Muscle of arm (tissue), 1 donor: ENCODE measurements at regions not wholly inside any gene's neighbourhood (a gene's known extent, or its start where the extent isn't known, plus 50 kb on each side); places are given as distances from the start of the nearest gene placed in this dataset.

Source experiments
- DNase-seq: peaks from one replicate; pipeline ENCODE4 v3.0.0-alpha.2; 2013

GRCh38 chr7:31284106-31284505 lies 56.4 kb downstream of the NEUROD6 start:
- DNase-seq = no peak

- no peak for DNase-seq
These were observed 68.7 kb downstream of the NEUROD6 start for GRCh38 chr7:31271641-31272405.

GRCh38 chr7:31267486-31267885 lies 73.0 kb downstream of the NEUROD6 start:
- no peak for DNase-seq

GRCh38 chr7:31263338-31263737 lies 77.2 kb downstream of the NEUROD6 start:
- no peak for DNase-seq

GRCh38 chr7:31261341-31261740 lies 79.2 kb downstream of the NEUROD6 start:
- no peak for DNase-seq

GRCh38 chr7:31260851-31261250 lies 79.7 kb downstream of the NEUROD6 start:
- DNase-seq = no peak

GRCh38 chr7:31258391-31258790 lies 82.1 kb downstream of the NEUROD6 start:
- DNase-seq = no peak

GRCh38 chr7:31256506-31256905 lies 84.0 kb downstream of the NEUROD6 start:
- DNase-seq = no peak

- DNase-seq = no peak
These were observed 85.6 kb downstream of the NEUROD6 start for GRCh38 chr7:31254926-31255325.

- no peak for DNase-seq
These were observed 87.0 kb downstream of the NEUROD6 start for GRCh38 chr7:31253532-31253931.

- DNase-seq = no peak
These were observed 89.1 kb downstream of the NEUROD6 start for GRCh38 chr7:31251441-31251840.

- DNase-seq = no peak
These were observed 90.9 kb downstream of the NEUROD6 start for GRCh38 chr7:31249671-31250070.

- DNase-seq = no peak
These were observed 103.7 kb downstream of the NEUROD6 start for GRCh38 chr7:31236868-31237267.

GRCh38 chr7:31234836-31235605 lies 105.5 kb downstream of the NEUROD6 start:
- no peak for DNase-seq

- DNase-seq = no peak
These were observed 111.6 kb downstream of the NEUROD6 start for GRCh38 chr7:31228957-31229356.

GRCh38 chr7:31214751-31215150 lies 125.8 kb downstream of the NEUROD6 start:
- DNase-seq = no peak

GRCh38 chr7:31211281-31211680 lies 129.2 kb downstream of the NEUROD6 start:
- no peak for DNase-seq

GRCh38 chr7:31204071-31204470 lies 136.5 kb downstream of the NEUROD6 start:
- no peak for DNase-seq

- DNase-seq = no peak
These were observed 137.0 kb downstream of the NEUROD6 start for GRCh38 chr7:31203551-31203950.

- DNase-seq = no peak
These were observed 137.7 kb downstream of the NEUROD6 start for GRCh38 chr7:31202801-31203200.

GRCh38 chr7:31192986-31193385 lies 140.9 kb downstream of the ADCYAP1R1 start:
- peak; percentile 82 for DNase-seq

GRCh38 chr7:31190906-31191305 lies 138.8 kb downstream of the ADCYAP1R1 start:
- DNase-seq = no peak

GRCh38 chr7:31186202-31186601 lies 134.1 kb downstream of the ADCYAP1R1 start:
- peak; percentile 69 for DNase-seq
